GM23338 (cell line): ENCODE measurements at regions not wholly inside any gene's neighbourhood (a gene's known extent, or its start where the extent isn't known, plus 50 kb on each side); places are given as distances from the start of the nearest gene placed in this dataset.
"Not testable (repeated sequence)": the region's sequence is repeated elsewhere in the genome, so short reads cannot be mapped to it uniquely, and the experiment has no call there.

Experiments used
- ATAC-seq: fragments of 200-7000 bp; cut with Tn5 transposase; 3 replicates; pipeline ENCODE4 v1.9.1; 2020
- DNase-seq: peaks from one replicate; pipeline ENCODE4 v3.0.0-alpha.2; 2015; ENCODE audit warnings: low spot score
- H2AFZ ChIP-seq: fragments of 200-600 bp; sonication (generic); 2 replicates; pipeline ENCODE4 v1.8.0; 2016; ENCODE audit warnings: antibody characterized with exemption, mild to moderate bottlenecking, moderate library complexity
- H3F3A ChIP-seq: fragments of 200-600 bp; sonication (generic); replicated peaks from 2 replicates; pipeline ENCODE4 v1.8.0; 2017; ENCODE audit warnings: antibody characterized with exemption, mixed run types, low read depth
- H3K27ac ChIP-seq: fragments of 200-600 bp; sonication (generic); 2 replicates; pipeline ENCODE4 v1.6.1; 2016; ENCODE audit warnings: low read depth
- H3K27me3 ChIP-seq: fragments of 200-600 bp; sonication (generic); 2 replicates; pipeline ENCODE4 v1.8.0; 2016; ENCODE audit warnings: mild to moderate bottlenecking, mixed run types, moderate library complexity; ENCODE audit not compliant: insufficient read depth
- H3K36me3 ChIP-seq: fragments of 200-600 bp; sonication (generic); 2 replicates; pipeline ENCODE4 v1.8.0; 2016; ENCODE audit warnings: mild to moderate bottlenecking; ENCODE audit not compliant: insufficient read depth
- H3K4me1 ChIP-seq: fragments of 200-600 bp; sonication (generic); 2 replicates; pipeline ENCODE4 v1.8.0; 2016; ENCODE audit warnings: mild to moderate bottlenecking, moderate library complexity; ENCODE audit not compliant: insufficient read depth
- H3K4me2 ChIP-seq: fragments of 200-600 bp; sonication (generic); 2 replicates; pipeline ENCODE4 v1.7.1; 2017; ENCODE audit warnings: mixed run types
- H3K4me3 ChIP-seq: fragments of 200-600 bp; sonication (generic); 2 replicates; pipeline ENCODE4 v1.6.1; 2016; ENCODE audit warnings: mixed run types
- H3K79me2 ChIP-seq: fragments of 200-600 bp; sonication (generic); replicated peaks from 2 replicates; pipeline ENCODE4 v1.8.0; 2017; ENCODE audit warnings: mild to moderate bottlenecking; ENCODE audit not compliant: insufficient read depth
- H3K9me2 ChIP-seq: fragments of 200-600 bp; sonication (generic); 2 replicates; pipeline ENCODE4 v1.8.0; 2017; ENCODE audit not compliant: insufficient read depth
- H4K20me1 ChIP-seq: fragments of 200-600 bp; sonication (generic); replicated peaks from 2 replicates; pipeline ENCODE4 v1.8.0; 2017; ENCODE audit warnings: mild to moderate bottlenecking; ENCODE audit not compliant: insufficient read depth
- H3K27ac Mint-ChIP-seq: 2 replicates; pipeline ENCODE4 v1.8.0; 2020; ENCODE audit warnings: inconsistent platforms, mild to moderate bottlenecking, moderate library complexity, mixed read lengths
- H3K27me3 Mint-ChIP-seq: 3 replicates; pipeline ENCODE4 v1.8.0; 2022; ENCODE audit warnings: low read depth, mild to moderate bottlenecking, moderate library complexity, mixed read lengths, inconsistent platforms; ENCODE audit not compliant: insufficient read depth, poor library complexity
- H3K36me3 Mint-ChIP-seq: 3 replicates; pipeline ENCODE4 v1.8.0; 2021; ENCODE audit warnings: low read depth, mild to moderate bottlenecking, inconsistent platforms, moderate library complexity, mixed read lengths
- H3K4me1 Mint-ChIP-seq: 3 replicates; pipeline ENCODE4 v1.8.0; 2020; ENCODE audit warnings: mild to moderate bottlenecking, inconsistent platforms, mixed read lengths
- H3K4me3 Mint-ChIP-seq: 3 replicates; pipeline ENCODE4 v1.8.0; 2021; ENCODE audit warnings: moderate library complexity, mild to moderate bottlenecking, inconsistent platforms, mixed read lengths
- H3K9me3 Mint-ChIP-seq: 3 replicates; pipeline ENCODE4 v1.8.0; 2020; ENCODE audit warnings: moderate library complexity, mild to moderate bottlenecking, inconsistent platforms, mixed read lengths
- CREB1 ChIP-seq: fragments of 250-450 bp; sonication (Bioruptor Pico); IDR thresholded peaks from 2 replicates; pipeline ENCODE4 v1.5.0; 2020; ENCODE audit warnings: low read depth, mild to moderate bottlenecking, moderate library complexity
- EZH2 ChIP-seq: fragments of 200-600 bp; sonication (generic); IDR thresholded peaks from one replicate; pipeline ENCODE4 v1.8.0; 2017; ENCODE audit warnings: antibody characterized with exemption, mild to moderate bottlenecking, low read depth; ENCODE audit not compliant: unreplicated experiment
- EZH2phosphoT487 ChIP-seq: fragments of 200-600 bp; sonication (generic); IDR thresholded peaks from one replicate; pipeline ENCODE4 v1.8.1; 2018; ENCODE audit warnings: antibody characterized with exemption; ENCODE audit not compliant: unreplicated experiment
- STAT1 ChIP-seq: IDR thresholded peaks from one replicate; pipeline ENCODE4 v1.6.1; 2016; ENCODE audit warnings: antibody characterized with exemption; ENCODE audit not compliant: unreplicated experiment
- ZNF114 ChIP-seq: fragments of 250-450 bp; sonication (Bioruptor Pico); IDR thresholded peaks from 2 replicates; pipeline ENCODE4 v1.5.0; 2020; ENCODE audit warnings: mild to moderate bottlenecking, moderate library complexity
- ZNF331 ChIP-seq: fragments of 250-450 bp; sonication (Bioruptor Pico); IDR thresholded peaks from 2 replicates; pipeline ENCODE4 v1.5.0; 2020; ENCODE audit warnings: low read depth, mild to moderate bottlenecking, moderate library complexity
- TF ChIP-seq, protein P1 (sequence below): IDR thresholded peaks from 2 replicates; pipeline ENCODE4 v1.6.1; 2016; ENCODE audit warnings: antibody characterized with exemption
- TF ChIP-seq, protein P2 (sequence below): fragments of 250-450 bp; sonication (Bioruptor Pico); IDR thresholded peaks from 2 replicates; pipeline ENCODE4 v1.5.0; 2020; ENCODE audit warnings: mild to moderate bottlenecking, moderate library complexity
- TF ChIP-seq, protein P3 (sequence below), 2 experiments: fragments of 200-600 bp in 1 of 2; sonication (generic) in 1 of 2; conservative IDR thresholded peaks; 2 replicates each; pipeline versions ENCODE4 v1.5.1 to v1.6.1; 2016 to 2017; ENCODE audit warnings: antibody characterized with exemption in 2 of 2, low read depth in 2 of 2, mild to moderate bottlenecking in 2 of 2, moderate library complexity in 1 of 2
- TF ChIP-seq, protein P4 (sequence below): IDR thresholded peaks from one replicate; pipeline ENCODE4 v1.6.1; 2018; ENCODE audit warnings: antibody characterized with exemption; ENCODE audit not compliant: unreplicated experiment

DNA sequence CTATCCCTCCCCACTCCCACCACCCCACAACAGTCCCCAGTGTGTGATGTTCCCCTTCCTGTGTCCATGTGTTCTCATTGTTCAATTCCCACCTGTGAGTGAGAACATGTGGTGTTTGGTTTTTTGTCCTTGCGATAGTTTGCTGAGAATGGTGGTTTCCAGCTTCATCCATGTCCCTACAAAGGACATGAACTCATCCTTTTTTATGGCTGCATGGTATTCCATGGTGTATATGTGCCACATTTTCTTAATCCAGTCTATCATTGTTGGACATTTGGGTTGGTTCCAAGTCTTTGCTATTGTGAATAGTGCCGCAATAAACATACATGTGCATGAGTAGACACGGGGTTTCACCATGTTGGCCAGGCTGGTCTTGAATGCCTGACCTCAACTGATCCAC, 109.8 kb downstream of the USP22 start:
- H3F3A ChIP-seq, H3K4me2 ChIP-seq, H3K4me1 ChIP-seq, H3K27ac Mint-ChIP-seq, H3K27me3 Mint-ChIP-seq, H3K4me3 Mint-ChIP-seq, H3K9me3 Mint-ChIP-seq, ATAC-seq, H3K36me3 Mint-ChIP-seq, H3K27me3 ChIP-seq, H4K20me1 ChIP-seq, H3K36me3 ChIP-seq, H3K79me2 ChIP-seq, H2AFZ ChIP-seq, H3K9me2 ChIP-seq, H3K4me3 ChIP-seq, DNase-seq, H3K27ac ChIP-seq, H3K4me1 Mint-ChIP-seq: not testable (repeated sequence)

DNA sequence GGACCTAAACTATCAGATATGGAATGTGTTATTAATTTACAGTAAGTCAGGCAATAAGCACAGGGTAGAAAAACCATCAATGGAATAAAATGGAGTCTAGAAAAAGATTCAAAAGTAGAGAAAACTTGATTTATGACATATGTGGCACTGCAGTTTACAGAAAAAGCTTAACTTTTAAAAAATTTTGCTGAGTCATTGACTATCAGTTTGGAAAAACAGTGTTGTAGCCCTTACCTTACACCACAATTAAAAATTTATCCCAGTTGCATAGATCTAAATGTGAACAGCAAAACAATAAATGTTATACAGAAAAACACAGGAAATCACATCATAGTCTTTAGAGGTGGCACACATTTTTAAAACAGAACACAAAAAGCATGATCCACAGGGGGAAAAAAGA, 108.5 kb downstream of the USP22 start:
- Histone ChIP-seq H3F3A (no peaks in the 10 kb centered on the region), H3K36me3 (no peaks in the 10 kb centered on the region), H3K4me1 (no peaks in the 10 kb centered on the region), H3K4me2 (no peak overlapping the region), H2AFZ (no peak overlapping the region), H3K27ac (no peak overlapping the region), H3K27me3 (no peaks in the 10 kb centered on the region), H4K20me1 (no peaks in the 10 kb centered on the region), H3K79me2 (no peaks in the 10 kb centered on the region), H3K9me2 (no peaks in the 10 kb centered on the region), H3K4me3 (no peak overlapping the region)
- 0 out of 3 replicates have a peak, but pooled peaks cover 2% of the 10 kb centered on the region for H3K4me1 Mint-ChIP-seq
- no peaks in the 10 kb centered on the region for H3K36me3 Mint-ChIP-seq
- DNase-seq (no peak), ATAC-seq (no peak)
- peak overlapping the region; percentile 54 for H3K27ac Mint-ChIP-seq
- H3K27me3 Mint-ChIP-seq, result peaks cover 5% of the 10 kb centered on the region
- H3K4me3 Mint-ChIP-seq, result no peak overlapping the region
- no peaks in the 10 kb centered on the region for H3K9me3 Mint-ChIP-seq
- TF ChIP-seq STAT1 (no peak), EZH2phosphoT487 (no peak), ZNF114 (no peak), CREB1 (no peak), EZH2 (no peak), ZNF331 (no peak)
- TF ChIP-seq, protein P1, sequence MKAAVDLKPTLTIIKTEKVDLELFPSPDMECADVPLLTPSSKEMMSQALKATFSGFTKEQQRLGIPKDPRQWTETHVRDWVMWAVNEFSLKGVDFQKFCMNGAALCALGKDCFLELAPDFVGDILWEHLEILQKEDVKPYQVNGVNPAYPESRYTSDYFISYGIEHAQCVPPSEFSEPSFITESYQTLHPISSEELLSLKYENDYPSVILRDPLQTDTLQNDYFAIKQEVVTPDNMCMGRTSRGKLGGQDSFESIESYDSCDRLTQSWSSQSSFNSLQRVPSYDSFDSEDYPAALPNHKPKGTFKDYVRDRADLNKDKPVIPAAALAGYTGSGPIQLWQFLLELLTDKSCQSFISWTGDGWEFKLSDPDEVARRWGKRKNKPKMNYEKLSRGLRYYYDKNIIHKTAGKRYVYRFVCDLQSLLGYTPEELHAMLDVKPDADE, result no peak
- TF ChIP-seq, protein P2, sequence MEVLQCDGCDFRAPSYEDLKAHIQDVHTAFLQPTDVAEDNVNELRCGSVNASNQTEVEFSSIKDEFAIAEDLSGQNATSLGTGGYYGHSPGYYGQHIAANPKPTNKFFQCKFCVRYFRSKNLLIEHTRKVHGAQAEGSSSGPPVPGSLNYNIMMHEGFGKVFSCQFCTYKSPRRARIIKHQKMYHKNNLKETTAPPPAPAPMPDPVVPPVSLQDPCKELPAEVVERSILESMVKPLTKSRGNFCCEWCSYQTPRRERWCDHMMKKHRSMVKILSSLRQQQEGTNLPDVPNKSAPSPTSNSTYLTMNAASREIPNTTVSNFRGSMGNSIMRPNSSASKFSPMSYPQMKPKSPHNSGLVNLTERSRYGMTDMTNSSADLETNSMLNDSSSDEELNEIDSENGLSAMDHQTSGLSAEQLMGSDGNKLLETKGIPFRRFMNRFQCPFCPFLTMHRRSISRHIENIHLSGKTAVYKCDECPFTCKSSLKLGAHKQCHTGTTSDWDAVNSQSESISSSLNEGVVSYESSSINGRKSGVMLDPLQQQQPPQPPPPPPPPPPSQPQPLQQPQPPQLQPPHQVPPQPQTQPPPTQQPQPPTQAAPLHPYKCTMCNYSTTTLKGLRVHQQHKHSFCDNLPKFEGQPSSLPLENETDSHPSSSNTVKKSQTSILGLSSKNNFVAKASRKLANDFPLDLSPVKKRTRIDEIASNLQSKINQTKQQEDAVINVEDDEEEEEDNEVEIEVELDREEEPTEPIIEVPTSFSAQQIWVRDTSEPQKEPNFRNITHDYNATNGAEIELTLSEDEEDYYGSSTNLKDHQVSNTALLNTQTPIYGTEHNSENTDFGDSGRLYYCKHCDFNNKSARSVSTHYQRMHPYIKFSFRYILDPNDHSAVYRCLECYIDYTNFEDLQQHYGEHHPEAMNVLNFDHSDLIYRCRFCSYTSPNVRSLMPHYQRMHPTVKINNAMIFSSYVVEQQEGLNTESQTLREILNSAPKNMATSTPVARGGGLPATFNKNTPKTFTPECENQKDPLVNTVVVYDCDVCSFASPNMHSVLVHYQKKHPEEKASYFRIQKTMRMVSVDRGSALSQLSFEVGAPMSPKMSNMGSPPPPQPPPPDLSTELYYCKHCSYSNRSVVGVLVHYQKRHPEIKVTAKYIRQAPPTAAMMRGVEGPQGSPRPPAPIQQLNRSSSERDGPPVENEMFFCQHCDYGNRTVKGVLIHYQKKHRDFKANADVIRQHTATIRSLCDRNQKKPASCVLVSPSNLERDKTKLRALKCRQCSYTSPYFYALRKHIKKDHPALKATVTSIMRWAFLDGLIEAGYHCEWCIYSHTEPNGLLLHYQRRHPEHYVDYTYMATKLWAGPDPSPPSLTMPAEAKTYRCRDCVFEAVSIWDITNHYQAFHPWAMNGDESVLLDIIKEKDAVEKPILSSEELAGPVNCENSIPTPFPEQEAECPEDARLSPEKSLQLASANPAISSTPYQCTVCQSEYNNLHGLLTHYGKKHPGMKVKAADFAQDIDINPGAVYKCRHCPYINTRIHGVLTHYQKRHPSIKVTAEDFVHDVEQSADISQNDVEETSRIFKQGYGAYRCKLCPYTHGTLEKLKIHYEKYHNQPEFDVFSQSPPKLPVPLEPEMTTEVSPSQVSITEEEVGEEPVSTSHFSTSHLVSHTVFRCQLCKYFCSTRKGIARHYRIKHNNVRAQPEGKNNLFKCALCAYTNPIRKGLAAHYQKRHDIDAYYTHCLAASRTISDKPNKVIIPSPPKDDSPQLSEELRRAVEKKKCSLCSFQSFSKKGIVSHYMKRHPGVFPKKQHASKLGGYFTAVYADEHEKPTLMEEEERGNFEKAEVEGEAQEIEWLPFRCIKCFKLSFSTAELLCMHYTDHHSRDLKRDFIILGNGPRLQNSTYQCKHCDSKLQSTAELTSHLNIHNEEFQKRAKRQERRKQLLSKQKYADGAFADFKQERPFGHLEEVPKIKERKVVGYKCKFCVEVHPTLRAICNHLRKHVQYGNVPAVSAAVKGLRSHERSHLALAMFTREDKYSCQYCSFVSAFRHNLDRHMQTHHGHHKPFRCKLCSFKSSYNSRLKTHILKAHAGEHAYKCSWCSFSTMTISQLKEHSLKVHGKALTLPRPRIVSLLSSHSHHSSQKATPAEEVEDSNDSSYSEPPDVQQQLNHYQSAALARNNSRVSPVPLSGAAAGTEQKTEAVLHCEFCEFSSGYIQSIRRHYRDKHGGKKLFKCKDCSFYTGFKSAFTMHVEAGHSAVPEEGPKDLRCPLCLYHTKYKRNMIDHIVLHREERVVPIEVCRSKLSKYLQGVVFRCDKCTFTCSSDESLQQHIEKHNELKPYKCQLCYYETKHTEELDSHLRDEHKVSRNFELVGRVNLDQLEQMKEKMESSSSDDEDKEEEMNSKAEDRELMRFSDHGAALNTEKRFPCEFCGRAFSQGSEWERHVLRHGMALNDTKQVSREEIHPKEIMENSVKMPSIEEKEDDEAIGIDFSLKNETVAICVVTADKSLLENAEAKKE (CRISPR knock-in tag), result no peak
- TF ChIP-seq, protein P3, sequence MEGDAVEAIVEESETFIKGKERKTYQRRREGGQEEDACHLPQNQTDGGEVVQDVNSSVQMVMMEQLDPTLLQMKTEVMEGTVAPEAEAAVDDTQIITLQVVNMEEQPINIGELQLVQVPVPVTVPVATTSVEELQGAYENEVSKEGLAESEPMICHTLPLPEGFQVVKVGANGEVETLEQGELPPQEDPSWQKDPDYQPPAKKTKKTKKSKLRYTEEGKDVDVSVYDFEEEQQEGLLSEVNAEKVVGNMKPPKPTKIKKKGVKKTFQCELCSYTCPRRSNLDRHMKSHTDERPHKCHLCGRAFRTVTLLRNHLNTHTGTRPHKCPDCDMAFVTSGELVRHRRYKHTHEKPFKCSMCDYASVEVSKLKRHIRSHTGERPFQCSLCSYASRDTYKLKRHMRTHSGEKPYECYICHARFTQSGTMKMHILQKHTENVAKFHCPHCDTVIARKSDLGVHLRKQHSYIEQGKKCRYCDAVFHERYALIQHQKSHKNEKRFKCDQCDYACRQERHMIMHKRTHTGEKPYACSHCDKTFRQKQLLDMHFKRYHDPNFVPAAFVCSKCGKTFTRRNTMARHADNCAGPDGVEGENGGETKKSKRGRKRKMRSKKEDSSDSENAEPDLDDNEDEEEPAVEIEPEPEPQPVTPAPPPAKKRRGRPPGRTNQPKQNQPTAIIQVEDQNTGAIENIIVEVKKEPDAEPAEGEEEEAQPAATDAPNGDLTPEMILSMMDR (conservative IDR thresholded peaks at IDR 0.05; ENCODE audit: low read depth in 2 of 2), result no peak
- TF ChIP-seq, protein P4, sequence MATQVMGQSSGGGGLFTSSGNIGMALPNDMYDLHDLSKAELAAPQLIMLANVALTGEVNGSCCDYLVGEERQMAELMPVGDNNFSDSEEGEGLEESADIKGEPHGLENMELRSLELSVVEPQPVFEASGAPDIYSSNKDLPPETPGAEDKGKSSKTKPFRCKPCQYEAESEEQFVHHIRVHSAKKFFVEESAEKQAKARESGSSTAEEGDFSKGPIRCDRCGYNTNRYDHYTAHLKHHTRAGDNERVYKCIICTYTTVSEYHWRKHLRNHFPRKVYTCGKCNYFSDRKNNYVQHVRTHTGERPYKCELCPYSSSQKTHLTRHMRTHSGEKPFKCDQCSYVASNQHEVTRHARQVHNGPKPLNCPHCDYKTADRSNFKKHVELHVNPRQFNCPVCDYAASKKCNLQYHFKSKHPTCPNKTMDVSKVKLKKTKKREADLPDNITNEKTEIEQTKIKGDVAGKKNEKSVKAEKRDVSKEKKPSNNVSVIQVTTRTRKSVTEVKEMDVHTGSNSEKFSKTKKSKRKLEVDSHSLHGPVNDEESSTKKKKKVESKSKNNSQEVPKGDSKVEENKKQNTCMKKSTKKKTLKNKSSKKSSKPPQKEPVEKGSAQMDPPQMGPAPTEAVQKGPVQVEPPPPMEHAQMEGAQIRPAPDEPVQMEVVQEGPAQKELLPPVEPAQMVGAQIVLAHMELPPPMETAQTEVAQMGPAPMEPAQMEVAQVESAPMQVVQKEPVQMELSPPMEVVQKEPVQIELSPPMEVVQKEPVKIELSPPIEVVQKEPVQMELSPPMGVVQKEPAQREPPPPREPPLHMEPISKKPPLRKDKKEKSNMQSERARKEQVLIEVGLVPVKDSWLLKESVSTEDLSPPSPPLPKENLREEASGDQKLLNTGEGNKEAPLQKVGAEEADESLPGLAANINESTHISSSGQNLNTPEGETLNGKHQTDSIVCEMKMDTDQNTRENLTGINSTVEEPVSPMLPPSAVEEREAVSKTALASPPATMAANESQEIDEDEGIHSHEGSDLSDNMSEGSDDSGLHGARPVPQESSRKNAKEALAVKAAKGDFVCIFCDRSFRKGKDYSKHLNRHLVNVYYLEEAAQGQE, result no peak
